GM10266 (cell line): ENCODE measurements at regions not wholly inside any gene's neighbourhood (a gene's known extent, or its start where the extent isn't known, plus 50 kb on each side); places are given as distances from the start of the nearest gene placed in this dataset.

Source experiments
- DNase-seq: peaks from one replicate; pipeline ENCODE4 v3.0.0; 2012; ENCODE audit errors: extremely low spot score
- CTCF ChIP-seq: IDR thresholded peaks from 2 replicates; pipeline ENCODE4 v1.5.1; 2012; ENCODE audit warnings: mild to moderate bottlenecking, low read depth; ENCODE audit not compliant: control insufficient read depth, insufficient read depth; ENCODE audit errors: missing control alignments

GRCh38 chr12:30506411-30506810 lies 189.3 kb downstream of the IPO8 start:
- no peak for TF ChIP-seq CTCF
- no peak for DNase-seq

GRCh38 chr12:30501718-30502117 lies 194.0 kb downstream of the IPO8 start:
- TF ChIP-seq CTCF = no peak
- no peak for DNase-seq

GRCh38 chr12:30500532-30500931 lies 195.1 kb downstream of the IPO8 start:
- no peak for DNase-seq

GRCh38 chr12:30485230-30485890 lies 210.3 kb downstream of the IPO8 start:
- no peak for TF ChIP-seq CTCF
- no peak for DNase-seq

More at GRCh38 chr12:30500532-30500931, 195.1 kb downstream of the IPO8 start:
- no peak for TF ChIP-seq CTCF

- TF ChIP-seq CTCF = no peak
- DNase-seq = no peak
Observed at GRCh38 chr12:30484658-30485057, 211.0 kb downstream of the IPO8 start.

- DNase-seq = no peak
- no peak for TF ChIP-seq CTCF
Observed at GRCh38 chr12:30482650-30483049, 213.0 kb downstream of the IPO8 start.

- no peak for TF ChIP-seq CTCF
- no peak for DNase-seq
Observed at GRCh38 chr12:30473274-30473673, 222.4 kb downstream of the IPO8 start.
